ENCODE measurements at regions not wholly inside any gene's neighbourhood (a gene's known extent, or its start where the extent isn't known, plus 50 kb on each side); places are given as distances from the start of the nearest gene placed in this dataset.

GRCh38 chr1:83671586-83671985, 327.3 kb downstream of the TTLL7 start:
- ATAC-seq (no peak), DNase-seq (no peak)
- Histone ChIP-seq H3K27ac (no peak overlapping the region), H3K36me3 (no peaks in the 10 kb centered on the region), H3K9me3 (no peaks in the 10 kb centered on the region), H3K4me3 (no peak overlapping the region), H3K27me3 (no peaks in the 10 kb centered on the region), H3K4me1 (no peaks in the 10 kb centered on the region)
- intact Hi-C loops (cut with DNase I), result no loop called here
- no peak for TF ChIP-seq CTCF (IDR thresholded peaks at IDR 0.05)
- TF ChIP-seq POLR2A (IDR thresholded peaks at IDR 0.05), result no peak

- TF ChIP-seq CTCF (IDR thresholded peaks at IDR 0.05) (no peak), POLR2A (IDR thresholded peaks at IDR 0.05) (no peak)
- Histone ChIP-seq H3K4me1 (no peaks in the 10 kb centered on the region), H3K4me3 (no peak overlapping the region), H3K27ac (no peak overlapping the region), H3K36me3 (no peaks in the 10 kb centered on the region), H3K9me3 (no peaks in the 10 kb centered on the region), H3K27me3 (no peaks in the 10 kb centered on the region)
- ATAC-seq (peak in 3 of 4 donors; percentile 15 to 43 (median 34)), DNase-seq (no peak)
- WGBS (ENCODE audit: insufficient coverage, low coverage, low lambda C conversion rate, missing lambda C conversion rate), result 43% methylated on average over 2 of the region's 2 CpGs
- intact Hi-C loops (cut with DNase I), result no loop called here
Observed at GRCh38 chr1:83670909-83671565, 327.9 kb downstream of the TTLL7 start.

GRCh38 chr1:83641796-83642443, 357.0 kb downstream of the TTLL7 start:
- Histone ChIP-seq H3K9me3 (no peaks in the 10 kb centered on the region), H3K4me1 (no peaks in the 10 kb centered on the region), H3K36me3 (no peaks in the 10 kb centered on the region), H3K4me3 (no peak overlapping the region), H3K27me3 (no peaks in the 10 kb centered on the region), H3K27ac (no peak overlapping the region)
- intact Hi-C loops (cut with DNase I), result no loop called here
- ATAC-seq (peak in 1 of 4 donors; percentile 16), DNase-seq (no peak)
- TF ChIP-seq POLR2A (IDR thresholded peaks at IDR 0.05) (no peak), CTCF (IDR thresholded peaks at IDR 0.05) (no peak)
- WGBS (ENCODE audit: insufficient coverage, low coverage, low lambda C conversion rate, missing lambda C conversion rate), result 46% methylated on average over 4 of the region's 5 CpGs

- WGBS (ENCODE audit: insufficient coverage, low coverage, low lambda C conversion rate, missing lambda C conversion rate), result 37% methylated on average over 5 of the region's 5 CpGs
- no peak overlapping the region for H3K27ac ChIP-seq
- H3K36me3 ChIP-seq, result no peaks in the 10 kb centered on the region
- H3K9me3 ChIP-seq, result no peaks in the 10 kb centered on the region
- no peak overlapping the region for H3K4me3 ChIP-seq
- DNase-seq (no peak), ATAC-seq (peak in 3 of 4 donors; percentile 37 to 71 (median 53))
- intact Hi-C loops (cut with DNase I), result no loop called here
- H3K4me1 ChIP-seq, result no peaks in the 10 kb centered on the region
- H3K27me3 ChIP-seq, result no peaks in the 10 kb centered on the region
- no peak for TF ChIP-seq CTCF (IDR thresholded peaks at IDR 0.05)
- no peak for TF ChIP-seq POLR2A (IDR thresholded peaks at IDR 0.05)
Observed at GRCh38 chr1:83641206-83641658, 357.7 kb downstream of the TTLL7 start.

Data from right lobe of liver (tissue), 6 donors.